Activated CD4-positive, CD25-positive, alpha-beta regulatory T cell treated with anti-CD3 and anti-CD28 coated beads, Interleukin-2, amount 50 U/mL, for 16 hours (primary cell): ENCODE measurements at regions not wholly inside any gene's neighbourhood (a gene's known extent, or its start where the extent isn't known, plus 50 kb on each side); places are given as distances from the start of the nearest gene placed in this dataset.
A peak's percentile ranks its signal among the peaks of the same experiment; 100 is the strongest.

Source experiments
- DNase-seq: peaks from one replicate; pipeline ENCODE4 v3.0.0-alpha.2; 2020; ENCODE audit warnings: low read depth, low spot score

DNA sequence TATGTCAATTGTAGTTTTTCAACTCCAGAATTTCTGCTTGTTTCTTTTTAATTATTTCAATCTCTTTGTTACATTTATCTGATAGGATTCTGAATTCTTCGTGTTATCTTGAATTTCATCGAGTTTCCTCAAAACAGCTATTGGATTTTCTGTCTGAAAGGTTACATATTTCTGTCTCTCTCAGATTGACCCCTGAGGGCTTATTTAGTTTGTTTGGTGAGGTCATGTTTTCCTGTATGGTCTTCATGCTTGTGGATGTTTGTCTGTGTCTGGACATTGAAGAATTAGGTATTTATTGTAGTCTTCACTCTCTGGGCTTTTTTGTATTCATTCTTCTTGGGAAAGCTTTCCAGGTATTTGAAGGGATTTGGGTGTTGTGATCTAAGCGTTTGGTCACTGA, 85.6 kb downstream of the SNAPC1 start:
- no peak for DNase-seq

DNA sequence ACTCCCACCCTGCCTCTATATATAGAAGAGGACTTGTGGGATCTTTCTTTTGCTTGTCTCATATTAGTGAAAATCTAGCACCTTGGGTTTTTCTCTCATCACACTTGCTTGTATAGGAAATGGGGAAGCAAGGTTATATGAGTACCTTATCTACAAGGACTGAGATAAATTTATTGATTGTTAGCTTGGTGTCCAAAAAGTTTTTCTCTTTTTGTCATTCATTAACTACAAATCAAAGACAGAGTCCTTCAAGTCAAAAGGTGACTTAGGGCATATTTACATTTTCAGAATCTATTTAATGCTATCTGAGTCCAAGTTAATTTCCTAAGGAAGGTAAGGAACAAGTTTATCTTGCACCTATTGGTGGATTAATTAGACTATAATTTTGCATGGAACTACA, 92.7 kb downstream of the SNAPC1 start:
- DNase-seq, result no peak

DNA sequence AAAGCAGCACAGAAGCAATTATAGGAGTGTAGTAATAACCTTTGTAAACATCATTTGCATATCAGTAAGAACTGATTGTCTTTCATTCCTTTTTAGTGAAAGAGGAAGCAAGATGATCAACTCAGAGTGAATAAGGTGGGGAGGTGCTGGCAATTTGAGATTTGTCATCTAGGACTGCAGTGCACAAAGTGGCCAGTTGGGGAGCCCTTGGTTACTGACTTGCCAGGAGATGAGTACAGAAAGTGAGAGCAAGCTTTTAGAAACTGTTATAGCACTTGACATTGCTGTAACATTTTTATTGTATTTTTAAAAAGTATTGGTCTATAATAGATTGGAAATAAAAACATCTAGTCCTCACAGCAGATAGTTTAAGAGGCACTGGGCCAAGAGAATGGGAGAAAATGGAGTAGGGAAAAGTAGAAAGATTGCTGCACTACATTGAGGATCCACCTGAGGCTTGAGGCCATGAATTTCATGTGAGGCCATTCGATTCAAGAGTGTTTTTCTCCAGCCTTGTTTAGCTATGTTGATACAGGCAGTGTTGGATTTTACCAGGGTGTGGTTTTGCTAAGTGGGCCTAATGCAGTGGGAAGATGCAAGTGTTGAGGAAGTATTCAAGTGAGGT, 98.2 kb downstream of the SNAPC1 start:
- peak; percentile 23 for DNase-seq

DNA sequence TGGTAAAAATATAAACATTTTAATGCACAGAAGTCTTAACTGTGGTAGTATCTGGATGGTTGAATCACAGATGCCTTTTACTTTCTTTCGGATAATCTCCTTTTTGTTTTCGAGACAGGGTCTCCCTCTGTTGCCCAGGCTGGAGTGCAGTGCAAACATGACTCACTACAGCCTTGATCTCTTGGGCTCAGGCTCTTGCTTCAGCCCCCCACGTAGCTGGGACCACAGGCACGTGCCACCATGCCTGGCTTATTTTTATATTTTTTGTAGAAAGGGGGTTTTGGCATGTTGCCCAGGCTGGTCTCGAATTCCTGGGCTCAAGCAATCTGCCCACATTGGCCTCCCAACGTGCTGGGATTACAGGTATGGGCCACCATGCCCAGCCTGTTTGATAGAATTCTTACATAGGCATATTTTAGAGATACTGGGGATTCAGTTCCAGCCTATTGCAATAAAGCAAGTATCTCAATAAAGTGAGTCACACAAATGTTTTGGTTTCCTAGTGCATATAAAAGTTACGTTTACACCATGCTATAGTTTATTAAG, 99.2 kb downstream of the SNAPC1 start:
- DNase-seq, result no peak

DNA sequence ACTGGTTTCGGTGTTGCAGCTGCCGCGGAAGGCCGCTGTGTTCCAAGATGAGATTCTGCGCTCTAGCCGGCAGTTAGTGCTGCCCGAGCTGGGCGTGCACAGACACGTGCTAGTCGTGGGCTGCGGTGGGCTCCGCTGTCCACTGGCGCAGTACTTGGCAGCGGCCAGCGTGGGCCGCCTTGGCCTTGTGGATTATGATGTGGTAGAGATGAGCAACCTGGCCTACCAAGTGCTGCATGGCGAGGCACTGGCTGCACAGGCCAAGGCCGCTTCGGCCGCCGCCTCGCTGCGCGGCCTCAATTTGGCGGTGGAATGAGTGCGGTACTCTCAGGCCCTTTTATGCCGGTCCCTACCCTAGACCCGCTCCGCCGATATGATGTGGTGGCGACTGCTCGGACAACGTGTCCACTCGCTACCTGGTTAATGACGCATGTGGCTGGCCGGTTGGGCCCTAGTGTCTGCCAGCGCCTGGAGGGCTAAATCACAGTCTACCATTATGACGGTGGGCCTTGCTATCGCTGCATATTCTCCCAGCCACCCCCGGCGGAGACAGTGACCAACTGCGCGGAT, 102.2 kb downstream of the SNAPC1 start:
- DNase-seq, result no peak

DNA sequence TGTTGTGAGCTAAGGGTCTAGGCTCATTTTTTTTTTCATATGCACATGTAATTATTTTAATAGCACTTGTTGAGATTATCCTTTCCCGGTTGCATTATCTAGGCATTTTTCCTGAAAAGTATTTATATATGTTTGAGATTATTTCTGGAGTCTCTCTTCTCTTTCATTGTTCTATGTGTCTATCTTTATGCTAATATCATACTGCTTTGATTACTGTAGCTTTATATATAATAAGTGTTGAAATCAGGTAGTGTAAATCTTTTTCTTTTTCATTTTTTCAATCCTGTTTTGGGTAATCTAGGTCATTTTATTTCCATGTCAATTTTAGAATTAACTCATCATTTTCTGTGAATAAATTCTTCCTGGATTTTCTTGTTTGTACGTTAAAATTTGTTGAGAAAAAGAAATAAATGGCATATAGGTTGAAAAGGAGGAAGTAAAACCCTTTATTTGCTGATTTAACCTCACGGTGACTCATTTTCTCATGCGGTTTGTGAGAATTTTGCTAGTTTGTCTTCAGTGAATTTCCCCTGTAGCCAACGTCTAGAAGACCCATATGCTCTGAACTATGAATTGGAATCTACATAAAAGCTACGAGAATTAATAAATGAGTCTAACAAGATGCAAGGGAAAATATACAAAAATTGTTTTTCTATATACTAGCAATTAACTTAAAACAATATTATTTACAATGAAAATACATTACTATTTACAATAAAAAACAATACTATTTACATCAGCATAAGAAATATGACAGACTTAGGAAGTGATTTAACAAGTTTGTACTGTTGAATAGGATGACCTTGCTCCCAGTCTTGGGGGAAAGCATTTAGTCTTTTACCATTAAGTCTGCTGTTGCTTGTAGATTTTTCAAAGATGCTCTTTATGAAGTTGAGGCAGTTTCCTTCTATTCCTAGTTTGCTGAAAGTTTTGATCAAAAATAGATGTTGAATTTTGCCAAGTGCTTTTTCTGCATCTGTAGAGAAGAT, 105.0 kb downstream of the SNAPC1 start:
- DNase-seq, result no peak

DNA sequence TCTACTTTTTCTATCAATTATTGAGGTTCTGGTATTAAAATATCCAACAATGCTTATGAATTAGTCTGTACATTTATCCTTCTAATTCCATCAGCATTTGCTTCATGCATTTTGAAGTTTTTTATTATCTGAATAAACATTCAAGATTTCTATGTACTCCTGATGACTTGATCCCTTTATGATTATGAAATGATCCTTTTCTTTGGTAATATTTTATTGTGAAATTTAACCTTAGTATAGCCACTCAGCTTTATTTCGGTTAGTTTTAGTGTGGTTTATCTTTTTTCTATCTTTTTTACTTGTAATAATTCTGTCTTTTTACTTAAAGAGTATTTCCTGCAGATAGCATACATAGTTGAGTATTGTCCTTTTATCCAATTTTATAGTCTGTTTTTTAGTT, 106.6 kb downstream of the SNAPC1 start:
- DNase-seq, result no peak

DNA sequence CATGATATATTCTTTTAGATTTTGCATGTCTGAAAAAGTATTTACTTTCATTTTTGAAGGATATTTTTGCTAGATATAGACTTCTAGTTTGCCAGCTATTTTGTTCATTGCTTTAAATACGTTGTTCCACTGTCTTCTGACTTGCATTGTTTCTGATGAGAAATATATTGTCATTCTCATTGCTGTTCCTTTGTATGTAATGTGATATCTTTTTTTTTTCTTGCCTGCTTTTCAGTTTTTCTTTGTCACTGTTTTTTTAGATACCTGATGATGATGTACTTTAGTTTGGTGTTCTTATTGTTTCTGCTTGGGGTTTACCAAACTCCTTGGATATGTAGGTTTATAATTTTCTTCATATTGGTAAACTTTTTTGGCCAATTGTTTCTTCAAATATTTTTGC, 107.9 kb downstream of the SNAPC1 start:
- no peak for DNase-seq

DNA sequence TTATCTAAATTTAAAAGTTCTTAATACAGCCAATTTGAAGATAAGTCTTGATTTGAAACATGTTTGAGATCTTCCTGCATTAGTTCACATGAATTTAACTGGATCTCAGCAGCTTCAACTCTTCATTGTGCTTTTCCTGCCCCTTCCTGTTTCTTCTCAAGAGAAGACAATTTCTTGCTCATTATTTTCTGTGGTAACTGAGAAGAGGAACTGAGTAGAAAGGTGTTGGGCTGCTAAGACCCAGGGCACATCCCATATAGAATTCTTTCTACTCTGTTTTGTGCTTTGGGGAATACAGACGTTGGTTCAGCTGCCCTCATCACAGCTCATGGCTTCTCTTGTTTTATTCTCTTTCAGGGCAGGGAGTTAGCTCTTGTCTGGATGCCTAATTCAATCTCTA, 110.2 kb downstream of the SNAPC1 start:
- no peak for DNase-seq

DNA sequence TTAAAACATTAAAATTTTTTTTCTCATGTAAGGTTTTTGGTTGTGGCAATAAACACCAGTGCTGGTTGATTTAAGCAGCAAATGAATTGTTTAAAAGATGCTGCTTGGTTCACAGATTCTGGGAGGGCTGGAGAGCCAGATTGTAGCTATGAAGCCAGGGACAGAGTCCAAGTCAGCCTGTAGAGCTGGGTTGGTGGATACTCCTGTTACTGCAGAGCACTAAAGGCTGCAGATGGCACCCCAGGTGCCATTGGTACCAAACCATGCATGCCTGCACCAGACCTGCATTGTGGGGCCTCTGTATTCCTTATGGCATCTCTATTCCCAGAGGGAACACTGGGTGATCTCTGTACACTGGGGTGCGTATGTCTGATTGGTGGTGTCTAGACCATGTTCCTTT, 113.3 kb downstream of the SNAPC1 start:
- no peak for DNase-seq

DNA sequence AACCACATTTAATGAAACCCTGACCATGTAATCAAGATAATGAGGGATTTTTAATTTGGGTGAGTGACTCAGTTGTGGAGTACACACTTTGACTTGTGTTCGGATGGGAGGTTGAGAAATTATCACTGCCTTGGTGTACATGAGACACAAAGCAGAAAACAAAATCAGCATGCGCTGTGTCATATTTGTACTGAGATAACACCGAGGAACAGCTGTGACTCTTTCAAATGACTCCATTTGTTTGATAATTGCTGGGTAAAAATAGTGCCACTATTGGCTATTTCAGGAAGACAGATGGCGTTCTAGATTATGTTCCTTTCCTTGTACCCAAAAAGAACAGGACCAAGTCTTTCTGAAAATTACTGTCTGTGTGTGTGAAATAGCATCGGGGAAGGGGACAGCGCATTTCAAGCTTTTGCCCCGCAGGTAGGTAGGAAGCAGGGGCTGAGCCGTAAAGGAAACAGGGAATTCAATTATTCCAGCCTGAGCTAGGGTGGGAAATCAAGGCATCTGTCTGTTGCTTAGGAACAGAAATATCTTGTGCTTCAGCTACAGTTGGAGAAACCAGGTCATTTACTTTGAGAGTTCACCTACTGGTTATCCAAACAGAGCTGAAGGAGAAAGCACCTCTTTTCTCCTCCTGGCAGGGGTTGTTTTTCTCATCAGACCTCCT, 114.3 kb downstream of the SNAPC1 start:
- DNase-seq, result no peak

DNA sequence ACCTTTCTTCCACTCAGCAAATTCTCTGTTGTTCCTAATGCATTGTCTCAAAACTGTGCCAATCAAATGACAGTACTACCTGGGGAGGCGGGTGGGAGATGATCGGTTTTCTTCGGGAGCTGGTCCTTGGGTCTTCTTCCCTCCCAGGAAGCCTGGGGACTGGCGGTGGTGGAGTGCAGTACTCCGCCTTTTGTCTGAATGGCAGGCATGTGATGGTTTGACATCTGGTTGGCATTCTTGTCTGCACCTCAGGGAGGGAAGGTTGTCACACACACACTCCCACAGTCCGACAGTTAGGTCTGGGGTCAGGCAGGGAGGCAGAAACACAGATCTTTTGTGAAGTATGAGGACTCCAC, 114.8 kb downstream of the SNAPC1 start:
- DNase-seq, result no peak

DNA sequence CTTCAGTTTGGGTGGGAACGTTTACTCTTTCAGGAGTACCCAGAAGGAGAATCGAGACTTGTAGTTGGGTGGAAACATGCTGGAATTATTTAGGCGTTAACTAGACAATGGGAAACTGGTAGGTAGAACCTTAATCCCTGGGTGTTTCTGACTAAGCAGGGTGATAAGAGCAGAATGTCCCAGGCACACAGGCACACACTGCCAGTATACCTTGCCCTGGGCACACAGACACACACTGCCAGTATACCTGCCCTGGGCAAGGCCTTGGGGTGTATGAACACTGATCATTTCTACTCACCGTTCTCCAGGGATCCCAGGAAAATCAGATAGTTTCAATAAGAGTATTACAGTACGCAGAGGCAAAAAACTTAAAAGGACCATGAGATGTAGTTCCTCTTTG, 115.5 kb downstream of the SNAPC1 start:
- DNase-seq, result no peak

DNA sequence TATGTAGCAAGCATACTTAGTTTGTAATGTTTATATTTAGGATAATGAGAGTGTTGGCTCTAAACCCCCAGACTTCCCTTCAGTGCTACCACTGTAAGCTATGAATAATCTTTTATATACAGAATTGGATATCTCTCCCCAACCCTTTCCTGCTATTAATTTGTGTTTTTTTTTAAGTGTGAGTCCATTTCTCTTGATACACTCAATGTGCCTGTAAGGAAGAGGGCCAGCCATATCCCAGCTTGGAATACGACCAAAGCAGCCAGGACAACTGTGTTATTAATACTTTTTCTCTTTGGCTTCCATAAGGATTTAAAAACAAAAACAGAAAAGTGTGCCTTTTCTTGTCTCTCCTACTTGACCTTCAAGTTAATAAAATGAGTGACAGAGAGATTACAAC, 116.7 kb downstream of the SNAPC1 start:
- no peak for DNase-seq

DNA sequence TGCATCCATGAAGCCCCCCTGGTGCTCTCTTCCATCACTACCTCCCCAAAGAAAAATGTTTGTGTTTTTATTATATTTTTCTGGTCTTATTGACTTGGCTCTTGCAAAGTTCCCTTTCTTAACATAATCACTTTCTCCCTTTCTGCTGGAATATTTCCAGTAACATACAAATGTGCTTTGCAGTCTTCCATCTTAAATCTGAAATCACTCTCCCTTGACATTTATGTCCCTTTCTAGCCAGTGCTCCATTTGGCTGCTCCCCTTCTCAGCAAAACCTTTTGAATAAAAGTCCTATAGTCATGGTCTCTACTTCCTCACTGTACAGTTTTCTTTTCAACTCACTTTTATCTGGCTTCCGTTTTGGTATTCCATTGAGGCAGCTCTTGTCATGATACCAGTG, 118.8 kb downstream of the SNAPC1 start:
- no peak for DNase-seq

DNA sequence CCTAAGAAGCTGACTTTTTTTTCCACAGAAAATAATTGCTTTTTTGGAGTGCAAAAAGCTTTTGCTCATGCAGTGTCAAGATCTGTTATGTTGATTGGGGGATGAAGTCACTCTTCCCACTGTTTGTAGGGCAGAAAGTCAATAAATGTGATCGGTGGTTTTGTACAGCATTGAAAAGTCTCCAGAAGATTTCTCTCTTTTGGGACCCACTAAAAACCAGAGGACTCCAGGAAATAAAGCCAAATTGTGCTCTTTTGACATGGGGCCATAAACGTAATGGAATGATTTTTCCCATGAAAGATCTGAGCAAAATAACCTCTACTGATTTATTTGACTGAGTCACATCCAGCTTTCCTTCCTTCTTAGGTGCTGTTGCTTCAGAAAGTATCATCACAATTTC, 122.5 kb downstream of the SNAPC1 start:
- no peak for DNase-seq

DNA sequence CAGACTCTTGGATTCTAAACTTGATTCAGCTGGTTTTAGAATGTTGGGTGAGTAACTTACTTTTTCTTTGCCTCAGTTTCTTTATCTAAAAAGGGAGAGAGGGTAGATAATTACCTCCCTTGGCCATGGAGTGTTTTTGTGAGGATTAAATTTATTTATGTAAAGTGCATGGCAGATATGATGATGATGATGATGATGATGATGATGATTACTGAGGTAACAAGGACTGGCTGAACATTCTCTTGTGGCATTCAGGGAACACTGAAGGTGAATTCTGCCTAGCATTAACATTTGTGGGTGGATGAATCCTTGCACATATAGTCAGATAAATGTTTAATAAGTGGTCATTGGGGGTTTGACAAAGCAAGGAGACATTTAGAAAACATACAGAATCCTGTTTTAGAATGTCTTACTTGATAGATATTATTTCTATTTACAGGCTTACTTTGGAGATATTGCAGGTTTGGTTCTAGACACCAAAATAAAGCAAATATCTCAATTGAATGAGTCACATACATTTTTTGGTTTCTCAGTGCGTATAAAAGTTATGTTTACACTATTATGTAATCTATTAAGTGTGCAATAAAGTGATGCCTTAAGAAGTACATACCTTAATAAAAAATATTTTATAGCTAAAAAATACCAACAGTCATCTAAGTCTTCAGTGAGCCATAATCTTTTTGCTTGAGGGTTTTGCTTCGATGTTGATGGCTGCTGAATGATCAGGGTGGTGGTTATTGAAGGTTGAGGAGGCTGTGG, 123.2 kb downstream of the SNAPC1 start:
- DNase-seq, result no peak

DNA sequence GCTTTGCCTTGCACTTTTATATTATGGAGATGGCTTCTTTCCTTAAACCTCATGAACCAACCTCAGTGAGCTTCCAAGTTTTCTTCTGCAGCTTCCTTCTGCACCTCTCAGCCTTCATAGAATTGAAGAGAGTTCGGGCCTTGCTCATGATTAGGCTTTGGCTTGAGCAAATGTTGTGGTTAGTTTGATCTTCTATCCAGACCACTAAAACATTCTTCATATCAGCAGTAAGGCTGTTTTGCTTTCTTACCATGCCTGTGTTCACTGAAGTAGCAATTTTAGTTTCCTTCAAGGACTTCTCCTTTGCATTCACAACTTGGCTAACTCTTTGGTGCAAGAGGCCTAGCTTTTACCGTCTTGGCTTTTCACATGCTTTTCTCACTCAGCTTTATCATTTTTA, 125.4 kb downstream of the SNAPC1 start:
- no peak for DNase-seq

DNA sequence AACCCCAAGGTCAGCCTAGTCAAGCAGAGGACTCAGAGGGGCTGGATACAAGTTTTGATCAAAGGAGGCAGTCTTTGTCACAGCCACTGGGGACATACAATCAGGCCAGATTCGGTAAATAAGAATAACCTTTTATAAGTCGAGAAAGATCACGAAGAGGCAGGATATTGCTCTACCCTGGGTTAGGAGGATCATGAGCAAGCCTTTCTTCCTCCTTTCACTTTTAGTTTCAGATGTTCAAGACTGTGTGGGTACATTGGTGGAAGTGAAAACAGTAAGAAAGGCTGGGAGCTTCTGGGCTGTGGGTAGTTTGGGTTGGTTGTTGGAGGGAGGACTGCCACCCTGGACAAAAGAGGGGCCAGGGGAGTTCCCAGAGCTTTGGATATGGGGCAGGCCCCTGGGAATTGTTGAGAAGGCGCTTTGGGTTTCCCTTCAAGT, 127.7 kb downstream of the SNAPC1 start:
- DNase-seq, result no peak

DNA sequence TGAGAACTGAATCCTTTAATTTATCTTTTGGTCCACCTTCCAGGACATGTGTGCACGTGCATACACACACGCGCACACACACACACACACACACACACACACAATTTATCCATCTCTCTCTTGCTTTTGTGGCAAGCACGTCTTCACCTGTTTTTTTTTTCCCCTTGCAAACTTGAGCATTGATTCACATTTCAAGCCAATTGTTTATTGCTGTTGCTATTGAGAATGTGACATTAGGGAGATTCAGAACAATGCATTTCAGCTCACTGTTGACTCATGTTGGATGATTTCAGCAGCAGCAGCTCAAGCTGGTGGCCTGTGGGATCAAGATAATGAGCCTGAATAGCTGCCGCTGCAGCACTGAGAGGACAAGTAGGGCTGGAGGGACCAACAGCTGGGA, 128.9 kb downstream of the SNAPC1 start:
- DNase-seq, result no peak

DNA sequence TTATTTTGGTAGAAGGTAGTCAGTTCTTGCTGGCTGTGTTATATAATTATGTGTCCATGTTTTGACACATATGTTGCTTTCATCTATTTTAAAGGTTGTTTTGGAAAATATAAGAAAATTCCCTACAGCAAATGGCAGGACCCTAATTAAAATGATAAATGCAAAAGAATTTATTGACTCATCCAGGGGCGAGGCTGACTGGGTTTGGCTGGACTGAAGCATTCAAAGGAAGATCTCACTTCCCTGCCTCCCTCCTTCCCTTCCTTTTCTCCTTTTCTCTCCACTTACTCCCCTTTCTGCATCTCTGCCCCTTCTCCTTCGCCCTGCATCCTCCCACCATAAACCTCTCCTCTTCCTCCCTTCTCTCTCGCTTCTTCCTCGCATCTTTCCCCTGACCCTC, 129.6 kb downstream of the SNAPC1 start:
- no peak for DNase-seq
